ENCODE measurements at regions not wholly inside any gene's neighbourhood (a gene's known extent, or its start where the extent isn't known, plus 50 kb on each side); places are given as distances from the start of the nearest gene placed in this dataset.
"Not testable (repeated sequence)": the region's sequence is repeated elsewhere in the genome, so short reads cannot be mapped to it uniquely, and the experiment has no call there.

- CTCF ChIA-PET: interaction anchor here (0.7 to 2.2 kb wide), 2 partner anchors 22 to 610 kb away, joined by 3 to 6 read pairs; no protein-coding TSS in a partner anchor
- DNase-seq (no peak), ATAC-seq (peak; percentile 63)
- Mint-ChIP-seq H3K4me1 (peaks cover 3% of the 10 kb centered on the region), H3K36me3 (ENCODE audit: low read depth) (no peaks in the 10 kb centered on the region), H3K27me3 (peaks cover 2% of the 10 kb centered on the region), H3K9me3 (ENCODE audit: low read depth) (no peaks in the 10 kb centered on the region), H3K27ac (no peak overlapping the region), H3K4me3 (no peak overlapping the region)
- POLR2A ChIA-PET: no interaction called here
- intact Hi-C loops (cut with DNase I, micrococcal nuclease): no loop called here
Observed at GRCh38 chr12:75859868-75860267, 171.7 kb downstream of the PHLDA1 start.

GRCh38 chr12:75856235-75856634 is 175.3 kb downstream of the PHLDA1 start:
- ChIA-PET POLR2A (no interaction called here), CTCF (no interaction called here)
- peaks cover 21% of the 10 kb centered on the region for H3K27me3 Mint-ChIP-seq
- no peaks in the 10 kb centered on the region for H3K36me3 Mint-ChIP-seq (ENCODE audit: low read depth)
- H3K4me3 Mint-ChIP-seq: no peak overlapping the region
- ATAC-seq: no peak
- no peaks in the 10 kb centered on the region for H3K9me3 Mint-ChIP-seq (ENCODE audit: low read depth)
- no peaks in the 10 kb centered on the region for H3K4me1 Mint-ChIP-seq
- no peak for DNase-seq
- no peak overlapping the region for H3K27ac Mint-ChIP-seq
- intact Hi-C loops (cut with DNase I, micrococcal nuclease): no loop called here

- intact Hi-C loops (cut with DNase I, micrococcal nuclease): no loop called here
- H3K27me3 Mint-ChIP-seq: peaks cover 27% of the 10 kb centered on the region
- no peak for DNase-seq
- no peak overlapping the region for H3K4me3 Mint-ChIP-seq
- H3K27ac Mint-ChIP-seq: no peak overlapping the region
- ChIA-PET POLR2A (no interaction called here), CTCF (interaction anchor here (0.9 kb wide), 1 partner anchor 182 kb away, joined by 3 read pairs; no protein-coding TSS in a partner anchor)
- H3K4me1 Mint-ChIP-seq: no peaks in the 10 kb centered on the region
- no peak for ATAC-seq
- H3K36me3 Mint-ChIP-seq (ENCODE audit: low read depth): no peaks in the 10 kb centered on the region
- no peaks in the 10 kb centered on the region for H3K9me3 Mint-ChIP-seq (ENCODE audit: low read depth)
Observed at GRCh38 chr12:75855360-75855759, 176.2 kb downstream of the PHLDA1 start.

GRCh38 chr12:75854681-75855309 is 176.8 kb downstream of the PHLDA1 start:
- Mint-ChIP-seq H3K27me3 (peaks cover 27% of the 10 kb centered on the region), H3K9me3 (ENCODE audit: low read depth) (no peaks in the 10 kb centered on the region), H3K4me1 (no peaks in the 10 kb centered on the region), H3K4me3 (no peak overlapping the region), H3K27ac (no peak overlapping the region), H3K36me3 (ENCODE audit: low read depth) (no peaks in the 10 kb centered on the region)
- ChIA-PET POLR2A (interaction anchor here (0.6 kb wide), 1 partner anchor 277 kb away, joined by 4 read pairs; no protein-coding TSS in a partner anchor), CTCF (interaction anchor here (0.5 to 0.9 kb wide), 3 partner anchors 31 to 1318 kb away, joined by 3 read pairs; no protein-coding TSS in a partner anchor)
- no peak for ATAC-seq
- DNase-seq: no peak
- intact Hi-C loops (cut with DNase I, micrococcal nuclease): no loop called here

- not testable (repeated sequence) for H3K4me1 Mint-ChIP-seq, H3K4me3 Mint-ChIP-seq
Observed at GRCh38 chr12:75854137-75854536, 177.4 kb downstream of the PHLDA1 start.

GRCh38 chr12:75853626-75854025 is 177.9 kb downstream of the PHLDA1 start:
- no peak for DNase-seq
- Mint-ChIP-seq H3K4me3 (no peak overlapping the region), H3K27me3 (peaks cover 27% of the 10 kb centered on the region), H3K36me3 (ENCODE audit: low read depth) (no peaks in the 10 kb centered on the region), H3K9me3 (ENCODE audit: low read depth) (no peaks in the 10 kb centered on the region), H3K4me1 (no peaks in the 10 kb centered on the region), H3K27ac (no peak overlapping the region)
- CTCF ChIA-PET: interaction anchor here (0.6 kb wide), 1 partner anchor 37 kb away, joined by 3 read pairs; no protein-coding TSS in a partner anchor
- POLR2A ChIA-PET: no interaction called here
- intact Hi-C loops (cut with DNase I, micrococcal nuclease): no loop called here
- no peak for ATAC-seq

More at GRCh38 chr12:75854137-75854536, 177.4 kb downstream of the PHLDA1 start:
- H3K36me3 Mint-ChIP-seq (ENCODE audit: low read depth); intact Hi-C loops (cut with DNase I, micrococcal nuclease); ATAC-seq; H3K27ac Mint-ChIP-seq; DNase-seq; H3K9me3 Mint-ChIP-seq (ENCODE audit: low read depth): not testable (repeated sequence)
- ChIA-PET CTCF (interaction anchor here (0.5 to 0.7 kb wide), 2 partner anchors 31 to 1318 kb away, joined by 3 read pairs; no protein-coding TSS in a partner anchor), POLR2A (interaction anchor here (0.6 kb wide), 1 partner anchor 276 kb away, joined by 4 read pairs; no protein-coding TSS in a partner anchor)
- peaks cover 27% of the 10 kb centered on the region for H3K27me3 Mint-ChIP-seq

GRCh38 chr12:75852956-75853355 is 178.6 kb downstream of the PHLDA1 start:
- peaks cover 27% of the 10 kb centered on the region for H3K27me3 Mint-ChIP-seq
- H3K27ac Mint-ChIP-seq: no peak overlapping the region
- POLR2A ChIA-PET: no interaction called here

GRCh38 chr12:75852143-75852542 is 179.4 kb downstream of the PHLDA1 start:
- H3K36me3 Mint-ChIP-seq (ENCODE audit: low read depth): no peaks in the 10 kb centered on the region
- no peaks in the 10 kb centered on the region for H3K4me1 Mint-ChIP-seq
- intact Hi-C loops (cut with DNase I, micrococcal nuclease): no loop called here
- peaks cover 27% of the 10 kb centered on the region for H3K27me3 Mint-ChIP-seq
- no peaks in the 10 kb centered on the region for H3K9me3 Mint-ChIP-seq (ENCODE audit: low read depth)
- CTCF ChIA-PET: no interaction called here
- DNase-seq: no peak
- POLR2A ChIA-PET: no interaction called here
- H3K27ac Mint-ChIP-seq: no peak overlapping the region
- ATAC-seq: no peak
- H3K4me3 Mint-ChIP-seq: no peak overlapping the region

More at GRCh38 chr12:75852956-75853355, 178.6 kb downstream of the PHLDA1 start:
- ATAC-seq: no peak
- intact Hi-C loops (cut with DNase I, micrococcal nuclease): no loop called here
- no peaks in the 10 kb centered on the region for H3K36me3 Mint-ChIP-seq (ENCODE audit: low read depth)
- H3K4me3 Mint-ChIP-seq: no peak overlapping the region
- no peak for DNase-seq
- CTCF ChIA-PET: no interaction called here
- H3K4me1 Mint-ChIP-seq: no peaks in the 10 kb centered on the region
- no peaks in the 10 kb centered on the region for H3K9me3 Mint-ChIP-seq (ENCODE audit: low read depth)

- Mint-ChIP-seq H3K4me1 (no peaks in the 10 kb centered on the region), H3K36me3 (ENCODE audit: low read depth) (no peaks in the 10 kb centered on the region), H3K27me3 (peaks cover 27% of the 10 kb centered on the region), H3K27ac (no peak overlapping the region), H3K4me3 (no peak overlapping the region), H3K9me3 (ENCODE audit: low read depth) (no peaks in the 10 kb centered on the region)
- ATAC-seq: no peak
- intact Hi-C loops (cut with DNase I, micrococcal nuclease): no loop called here
- CTCF ChIA-PET: no interaction called here
- POLR2A ChIA-PET: no interaction called here
- DNase-seq: no peak
Observed at GRCh38 chr12:75850721-75851462, 180.7 kb downstream of the PHLDA1 start.

GRCh38 chr12:75848961-75849360 is 182.6 kb downstream of the PHLDA1 start:
- ChIA-PET POLR2A (no interaction called here), CTCF (no interaction called here)
- H3K4me3 Mint-ChIP-seq: no peak overlapping the region
- DNase-seq: no peak
- H3K9me3 Mint-ChIP-seq (ENCODE audit: low read depth): no peaks in the 10 kb centered on the region
- ATAC-seq: no peak
- intact Hi-C loops (cut with DNase I, micrococcal nuclease): no loop called here
- peaks cover 20% of the 10 kb centered on the region for H3K27me3 Mint-ChIP-seq
- no peaks in the 10 kb centered on the region for H3K4me1 Mint-ChIP-seq
- no peak overlapping the region for H3K27ac Mint-ChIP-seq
- no peaks in the 10 kb centered on the region for H3K36me3 Mint-ChIP-seq (ENCODE audit: low read depth)

- CTCF ChIA-PET: interaction anchor here (0.7 kb wide), 1 partner anchor 321 kb away, joined by 3 read pairs; no protein-coding TSS in a partner anchor
- Mint-ChIP-seq H3K4me1 (no peaks in the 10 kb centered on the region), H3K9me3 (ENCODE audit: low read depth) (no peaks in the 10 kb centered on the region), H3K27me3 (peaks cover 20% of the 10 kb centered on the region), H3K27ac (no peak overlapping the region), H3K4me3 (no peak overlapping the region), H3K36me3 (ENCODE audit: low read depth) (no peaks in the 10 kb centered on the region)
- ATAC-seq (no peak), DNase-seq (no peak)
- POLR2A ChIA-PET: no interaction called here
- intact Hi-C loops (cut with DNase I, micrococcal nuclease): no loop called here
Observed at GRCh38 chr12:75848431-75848925, 183.1 kb downstream of the PHLDA1 start.

- DNase-seq: no peak
- intact Hi-C loops (cut with DNase I, micrococcal nuclease): no loop called here
- POLR2A ChIA-PET: no interaction called here
- CTCF ChIA-PET: no interaction called here
- Mint-ChIP-seq H3K4me1 (no peaks in the 10 kb centered on the region), H3K9me3 (ENCODE audit: low read depth) (no peaks in the 10 kb centered on the region), H3K27ac (no peak overlapping the region), H3K4me3 (no peak overlapping the region), H3K27me3 (peaks cover 7% of the 10 kb centered on the region), H3K36me3 (ENCODE audit: low read depth) (no peaks in the 10 kb centered on the region)
- ATAC-seq: no peak
Observed at GRCh38 chr12:75846102-75846501, 185.5 kb downstream of the PHLDA1 start.
